HuH-7.5 (cell line): ENCODE measurements at regions not wholly inside any gene's neighbourhood (a gene's known extent, or its start where the extent isn't known, plus 50 kb on each side); places are given as distances from the start of the nearest gene placed in this dataset.
"Not testable (repeated sequence)": the region's sequence is repeated elsewhere in the genome, so short reads cannot be mapped to it uniquely, and the experiment has no call there.

Source experiments
- DNase-seq: peaks from one replicate; pipeline ENCODE4 v3.0.0; 2011; ENCODE audit warnings: low spot score

DNA sequence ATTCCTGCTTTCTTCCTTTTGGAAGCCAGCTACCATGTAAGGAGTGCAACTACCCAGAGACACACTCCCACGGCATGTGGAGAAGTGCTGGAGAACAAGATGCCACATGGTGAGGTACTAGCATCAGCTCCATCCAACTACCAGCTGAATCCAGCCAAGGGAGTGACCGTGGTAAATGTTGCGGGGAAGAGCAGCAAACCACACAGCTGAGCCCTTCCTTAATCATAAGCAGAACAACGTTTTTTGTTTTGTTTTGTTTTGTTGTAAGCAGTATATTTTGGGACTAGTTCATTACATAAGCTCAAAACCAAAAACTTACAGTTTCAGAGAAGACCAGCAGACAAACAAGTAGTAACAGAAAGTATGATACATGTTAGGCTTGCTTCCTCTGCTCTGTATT, 212.6 kb upstream of the ATP10A start:
- no peak for DNase-seq

DNA sequence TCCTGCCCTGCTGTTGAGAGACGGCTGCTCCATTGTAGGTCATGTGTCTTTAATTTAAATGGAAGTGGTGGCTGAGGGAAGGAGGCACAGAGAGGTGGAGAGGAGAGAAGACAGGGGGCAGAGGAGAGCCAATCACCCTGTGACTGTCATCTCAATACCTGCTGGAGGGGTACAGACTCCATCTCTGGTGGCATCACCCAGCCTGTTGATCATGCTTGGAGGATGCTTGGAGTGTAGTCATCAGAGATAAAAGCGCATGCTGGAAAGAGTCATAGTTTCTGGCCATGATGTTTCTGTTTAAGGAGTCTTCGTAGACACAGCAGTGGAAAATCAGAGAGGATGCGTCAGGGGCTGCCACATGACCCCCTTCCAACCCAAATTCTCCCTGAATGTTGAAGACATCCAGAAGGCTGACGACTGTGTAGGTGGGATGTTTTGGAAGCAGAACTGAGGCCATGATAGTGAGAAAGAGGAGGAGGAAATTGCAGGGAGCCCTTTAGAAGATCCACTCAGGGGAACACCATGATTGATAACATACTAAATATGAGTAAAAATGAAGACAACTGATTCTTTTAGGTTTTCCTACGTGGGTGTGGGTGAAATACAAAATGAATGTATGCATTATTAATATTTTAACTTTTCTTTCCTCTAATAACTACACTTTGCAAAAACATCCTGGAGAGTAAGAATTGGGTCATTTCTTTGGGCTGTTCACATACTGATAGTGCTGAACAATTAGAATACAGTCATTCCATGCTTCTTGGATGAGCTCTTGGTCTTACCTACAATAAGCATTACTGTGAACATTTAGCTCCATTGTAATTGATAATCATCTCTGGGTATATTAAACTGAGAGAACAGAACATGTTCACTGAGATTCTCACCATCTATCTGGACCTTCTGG, 210.6 kb upstream of the ATP10A start:
- DNase-seq: no peak

GRCh38 chr15:26070095-26070532, 207.0 kb upstream of the ATP10A start:
- no peak for DNase-seq

- no peak for DNase-seq
Observed at GRCh38 chr15:26069231-26069641, 206.1 kb upstream of the ATP10A start.

GRCh38 chr15:26066896-26067295, 203.8 kb upstream of the ATP10A start:
- DNase-seq: no peak

DNA sequence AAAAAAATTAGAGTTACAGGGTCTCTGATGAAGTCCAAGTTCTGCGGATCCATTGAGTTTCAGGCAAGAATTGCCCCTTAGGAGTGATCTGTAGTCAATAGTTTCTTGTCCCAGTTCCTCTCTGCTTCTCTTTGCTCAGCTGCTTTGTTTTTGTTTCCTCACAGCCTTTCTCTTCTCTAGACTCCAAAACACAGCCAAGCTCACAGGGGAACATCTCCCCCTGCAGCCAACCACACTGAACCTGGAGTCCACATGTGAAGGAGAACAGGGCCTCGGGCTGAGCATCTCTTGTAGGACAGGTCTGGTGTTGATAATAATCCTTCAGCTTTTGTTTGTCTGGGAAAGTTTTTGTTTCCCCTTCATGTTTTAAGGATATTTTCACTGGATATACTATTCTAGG, 202.6 kb upstream of the ATP10A start:
- no peak for DNase-seq

DNA sequence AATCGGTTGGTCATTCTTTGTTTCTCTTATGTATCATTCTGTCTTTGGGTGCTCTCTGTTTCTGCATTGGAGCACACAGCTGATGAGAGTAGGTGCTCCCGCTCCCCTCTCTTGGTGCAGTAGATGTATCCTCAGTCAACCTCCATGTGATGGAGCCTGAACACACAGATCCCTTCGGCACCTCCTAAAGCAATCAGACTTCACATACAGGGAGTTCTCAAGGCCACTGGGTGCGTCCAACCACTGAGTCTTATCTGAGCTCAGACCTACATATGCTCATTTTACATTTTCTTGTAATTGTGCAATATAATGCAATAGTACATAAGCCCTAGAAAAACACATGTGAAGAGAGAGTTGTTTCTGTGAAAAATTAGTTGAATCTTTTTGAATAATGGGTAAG, 198.1 kb upstream of the ATP10A start:
- no peak for DNase-seq

DNA sequence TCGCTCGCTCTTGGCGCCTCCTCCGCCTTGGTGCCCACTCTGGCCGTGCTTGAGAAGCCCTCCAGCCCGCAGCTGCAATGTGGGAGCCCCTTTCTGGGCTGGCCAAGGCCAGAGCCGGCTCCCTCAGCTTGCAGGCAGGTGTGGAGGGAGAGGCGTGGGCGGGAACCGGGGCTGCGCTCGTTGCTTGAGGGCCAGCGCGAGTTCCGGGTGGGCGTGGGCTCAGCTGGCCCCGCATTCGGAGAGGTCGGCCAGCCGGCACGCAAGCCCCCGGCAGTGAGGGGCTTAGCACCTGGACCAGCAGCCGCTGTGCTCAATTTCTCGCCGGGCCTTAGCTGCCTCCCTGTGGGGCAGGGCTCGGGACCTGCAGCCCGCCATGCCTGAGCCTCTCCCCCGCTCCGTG, 193.6 kb upstream of the ATP10A start:
- not testable (repeated sequence) for DNase-seq

GRCh38 chr15:26051761-26052675, 188.9 kb upstream of the ATP10A start:
- no peak for DNase-seq

DNA sequence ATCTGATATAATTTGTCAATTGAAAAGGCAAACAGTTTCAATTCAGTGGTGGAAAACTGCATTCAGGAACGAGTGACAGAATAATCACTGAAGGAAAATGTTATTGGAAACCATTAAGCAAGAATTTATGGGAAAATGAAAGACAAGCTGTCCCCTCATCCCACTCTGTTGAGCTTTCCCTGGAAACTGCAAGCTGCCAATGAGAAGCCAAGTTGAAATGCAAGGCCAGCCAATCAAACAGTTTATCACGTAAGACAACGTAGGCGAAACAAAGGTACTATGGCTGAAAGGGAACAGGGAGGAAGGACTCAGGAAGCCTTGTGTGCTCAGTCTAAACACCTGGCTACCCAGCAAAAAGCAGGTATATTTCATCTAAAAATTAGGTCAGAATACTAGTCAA, 187.9 kb upstream of the ATP10A start:
- no peak for DNase-seq

DNA sequence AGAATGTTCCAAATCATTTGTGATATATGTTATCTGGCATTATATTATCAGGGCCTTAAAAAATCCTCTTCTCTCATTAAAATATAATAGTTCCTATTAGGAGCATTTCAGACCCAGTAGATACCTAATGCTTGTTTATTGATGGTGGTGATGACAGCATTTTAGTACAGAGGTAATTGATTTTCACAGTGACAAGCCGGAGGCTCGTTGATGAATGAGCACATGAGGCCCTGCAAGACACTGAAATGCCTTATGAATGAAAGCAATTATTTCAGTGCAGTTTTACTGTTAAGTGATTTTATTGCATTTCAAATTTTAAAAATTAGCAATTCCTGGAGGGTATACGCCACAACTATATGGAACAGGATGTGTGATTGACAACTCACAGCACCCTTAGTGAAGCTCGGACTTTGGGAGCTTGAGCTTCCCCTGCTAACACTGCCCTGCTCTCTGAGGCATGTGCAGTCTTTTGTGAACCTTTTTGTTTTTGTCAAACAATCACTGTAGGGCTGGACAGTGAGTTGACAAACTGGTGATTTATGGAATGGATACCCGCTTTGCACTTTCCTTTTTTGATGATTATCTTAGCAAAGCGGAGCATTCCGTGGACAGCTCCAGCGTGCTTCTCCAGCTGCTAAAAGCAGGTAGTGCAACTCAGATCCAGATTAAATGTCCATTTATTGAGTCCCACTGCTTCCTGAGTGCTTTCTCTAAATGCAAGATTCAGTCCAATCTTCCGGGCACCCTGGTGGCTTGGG, 187.0 kb upstream of the ATP10A start:
- no peak for DNase-seq

- no peak for DNase-seq
Observed at GRCh38 chr15:26048669-26049068, 185.5 kb upstream of the ATP10A start.

DNA sequence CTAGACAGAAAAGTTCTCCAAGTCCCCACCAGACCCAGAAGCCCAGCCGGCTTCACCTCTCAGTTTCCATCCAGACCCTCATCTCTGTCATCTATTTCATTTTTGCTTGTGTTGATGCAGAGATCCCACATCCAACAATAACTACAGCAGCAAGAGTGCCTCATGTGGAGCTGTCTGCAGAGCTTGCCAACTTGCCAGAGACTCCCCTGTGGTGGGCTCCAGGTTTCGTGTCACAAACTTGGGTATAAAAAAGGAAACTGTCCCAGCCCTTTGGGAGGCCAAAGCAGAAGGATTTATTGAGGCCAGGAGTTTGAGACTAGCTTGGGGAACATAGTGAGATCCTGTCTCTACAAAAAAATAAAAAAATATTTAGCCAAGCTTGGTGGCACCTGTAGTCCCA, 182.4 kb upstream of the ATP10A start:
- DNase-seq: no peak

DNA sequence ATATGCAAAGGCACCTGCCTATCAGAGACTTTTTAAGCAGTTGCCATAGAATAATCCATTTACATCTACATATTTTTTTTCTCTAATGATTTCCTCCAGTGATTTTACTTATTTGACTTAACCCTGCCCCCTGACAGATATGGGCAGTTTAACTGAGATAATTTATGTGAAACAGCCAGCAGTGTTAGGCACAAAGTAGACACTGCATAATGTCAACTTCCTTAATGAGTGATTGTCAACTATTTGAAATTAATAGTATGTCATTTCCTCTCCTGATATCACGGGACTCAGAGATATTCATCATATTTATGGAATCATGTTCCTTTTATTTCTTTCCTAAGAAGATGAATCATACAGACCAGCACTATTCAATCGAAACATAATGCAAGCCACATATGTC, 179.9 kb upstream of the ATP10A start:
- DNase-seq: no peak

DNA sequence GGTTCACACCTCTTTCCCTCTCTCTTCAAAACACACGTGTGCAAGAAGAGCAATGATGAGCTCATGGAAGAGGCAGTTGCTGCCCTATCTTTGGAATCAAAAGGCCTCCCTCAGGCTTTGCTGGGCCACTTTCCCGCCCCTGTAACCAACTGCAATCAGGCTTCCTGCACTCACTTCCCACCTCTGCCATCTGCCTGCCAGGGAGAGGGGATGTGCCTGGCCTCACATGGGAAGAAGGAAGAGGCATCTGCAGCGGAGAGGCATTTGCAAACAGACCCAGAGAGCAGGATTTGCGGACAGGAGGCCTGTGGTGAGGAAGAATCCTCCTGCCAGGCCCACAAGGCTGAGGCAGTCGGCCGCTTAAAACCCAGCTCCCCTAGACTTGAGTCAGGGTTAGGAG, 175.6 kb upstream of the ATP10A start:
- DNase-seq: no peak

DNA sequence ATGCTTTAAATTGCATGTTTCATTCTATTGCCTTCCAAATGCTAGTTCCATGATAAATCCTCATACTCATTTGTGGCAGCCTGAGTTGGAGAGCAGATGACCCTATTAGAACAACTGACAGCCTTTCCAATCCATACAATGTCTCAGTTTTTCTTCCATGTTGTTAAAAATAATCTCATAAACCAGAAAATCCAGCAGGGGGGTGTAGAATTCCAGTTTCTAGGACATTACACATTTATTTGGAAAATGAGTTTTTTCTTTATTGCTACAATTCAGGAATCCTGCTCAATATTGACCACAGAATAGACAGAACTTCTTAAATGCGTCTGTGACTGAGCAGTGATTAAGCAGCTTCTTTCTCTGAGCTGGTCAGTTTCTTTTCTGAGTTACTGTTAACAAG, 174.2 kb upstream of the ATP10A start:
- DNase-seq: no peak

DNA sequence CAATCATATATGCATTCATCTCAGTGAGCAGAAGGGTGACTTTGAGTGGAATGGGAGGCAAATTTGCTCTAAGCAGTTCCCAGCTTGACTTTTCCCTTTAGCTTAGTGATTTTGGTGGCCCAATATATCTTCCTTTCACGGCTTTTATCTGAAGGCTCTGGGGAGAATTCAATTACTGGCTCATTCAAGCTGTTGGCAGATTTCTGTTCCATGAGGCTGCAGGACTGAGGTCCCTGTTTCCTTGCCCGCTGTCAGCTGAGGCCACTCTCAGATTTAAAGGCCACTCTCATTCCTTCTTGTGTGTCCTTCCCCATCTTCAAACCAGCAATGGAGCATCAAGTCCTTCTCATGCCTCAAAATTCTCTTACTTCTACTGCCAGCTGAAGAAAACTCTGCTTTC, 170.4 kb upstream of the ATP10A start:
- DNase-seq: no peak

DNA sequence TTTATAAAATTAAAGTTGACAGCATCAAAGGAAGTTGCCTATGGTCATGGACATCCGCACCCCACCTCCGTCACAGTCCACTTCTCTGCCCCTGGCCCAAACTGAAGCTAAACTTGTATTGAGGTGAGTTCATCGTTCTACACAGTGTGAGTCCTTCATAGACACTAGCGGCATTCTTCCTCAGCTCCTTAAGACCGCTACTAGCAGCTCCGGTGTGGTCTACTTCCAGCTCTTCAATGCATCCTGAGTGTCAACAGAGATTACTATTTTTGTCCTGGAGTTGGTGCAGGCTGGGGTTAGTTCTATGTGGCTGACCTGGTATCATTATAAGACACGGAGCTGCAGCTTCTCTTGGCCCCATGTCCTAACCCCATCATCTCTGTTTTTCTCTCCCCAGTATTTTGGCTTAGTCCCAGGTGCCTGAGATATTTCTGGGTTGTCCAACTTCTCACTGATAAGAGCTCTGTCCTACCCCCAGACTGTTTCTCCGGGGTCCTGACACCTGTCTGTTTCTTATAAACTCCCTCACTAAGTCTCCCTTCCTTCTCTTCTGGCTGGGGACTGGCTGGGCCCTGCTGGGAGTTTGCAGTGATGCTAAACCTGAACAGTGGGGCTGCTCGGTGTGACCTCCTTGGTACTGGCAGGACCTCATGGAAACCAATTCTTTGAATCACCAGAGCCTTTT, 169.2 kb upstream of the ATP10A start:
- no peak for DNase-seq

GRCh38 chr15:26029586-26029985, 166.5 kb upstream of the ATP10A start:
- not testable (repeated sequence) for DNase-seq

GRCh38 chr15:26029146-26029545, 166.0 kb upstream of the ATP10A start:
- DNase-seq: no peak

- no peak for DNase-seq
Observed at GRCh38 chr15:26028086-26028740, 165.1 kb upstream of the ATP10A start.
